Gastrocnemius medialis (tissue), 4 donors: ENCODE measurements at regions not wholly inside any gene's neighbourhood (a gene's known extent, or its start where the extent isn't known, plus 50 kb on each side); places are given as distances from the start of the nearest gene placed in this dataset.

Experiments used
- ATAC-seq, 2 donors: fragments of 150-250 bp; one replicate each; pipeline ENCODE4 v1.9.1; 2016
- DNase-seq, 2 donors: peaks; one replicate each; pipeline ENCODE4 v3.0.0-alpha.2; 2019
- H3K27ac ChIP-seq, 4 donors: fragments of 200-600 bp; sonication (generic); 1 replicate in 1 of 4; 2 replicates in 3 of 4; pipeline ENCODE4 v1.5.1; 2016 to 2018; ENCODE audit warnings: mild to moderate bottlenecking in 2 of 4, moderate library complexity in 1 of 4
- H3K27me3 ChIP-seq, 3 donors: fragments of 200-600 bp; sonication (generic) in 2 of 3; 1 replicate in 1 of 3; 2 replicates in 2 of 3; pipeline versions ENCODE4 v1.5.1 to v1.6.0; 2016 to 2019; ENCODE audit warnings: mild to moderate bottlenecking in 1 of 3, moderate library complexity in 1 of 3
- H3K36me3 ChIP-seq, 2 donors: fragments of 200-600 bp; sonication (generic) in 1 of 2; one replicate each; pipeline ENCODE4 v1.5.1; 2017 to 2018
- H3K4me1 ChIP-seq, 2 donors: fragments of 200-600 bp; sonication (generic) in 1 of 2; one replicate each; pipeline ENCODE4 v1.5.1; 2016 to 2017; ENCODE audit warnings: mild to moderate bottlenecking in 2 of 2
- H3K4me3 ChIP-seq, 4 donors: fragments of 200-600 bp; sonication (generic) in 3 of 4; 1 replicate in 1 of 4; 2 replicates in 3 of 4; pipeline ENCODE4 v1.5.1; 2016 to 2019; ENCODE audit warnings: mild to moderate bottlenecking in 2 of 4
- H3K9me3 ChIP-seq, 3 donors: fragments of 200-600 bp; sonication (generic) in 2 of 3; 1 replicate in 1 of 3; 2 replicates in 2 of 3; pipeline ENCODE4 v1.5.1; 2016 to 2019
- CTCF ChIP-seq, 5 experiments: fragments of 450-650 bp in 3 of 5; fragments of 200-600 bp in 2 of 5; sonication (generic) in 2 of 5; IDR thresholded peaks in 4 of 5; conservative IDR thresholded peaks in 1 of 5; 1 replicate in 4 of 5; 2 replicates in 1 of 5; pipeline ENCODE4 v1.5.1; 2016 to 2019; ENCODE audit warnings: antibody characterized with exemption in 5 of 5, mild to moderate bottlenecking in 3 of 5, moderate library complexity in 3 of 5
- POLR2A ChIP-seq, 2 donors: fragments of 450-650 bp; IDR thresholded peaks; one replicate each; pipeline ENCODE4 v1.6.1; 2017; ENCODE audit warnings: antibody characterized with exemption in 2 of 2, mild to moderate bottlenecking in 2 of 2, moderate library complexity in 2 of 2
- in situ Hi-C, 4 donors: fragments of 200-750 bp; cut with MboI; loops; one replicate each; pipeline versions ENCODE4 v1.15.0 to v1.8.0; 2017; ENCODE audit warnings: low sequenced_read_pairs in 4 of 4
- intact Hi-C: fragments of 100-400 bp; cut with DNase I; formaldehyde crosslinking; loops from one replicate; pipeline ENCODE4 v1.15.1; 2023; ENCODE audit warnings: low total_unique reads

GRCh38 chr6:150713931-150714330 lies 114.2 kb downstream of the PLEKHG1 start:
- Histone ChIP-seq H3K27ac (no peak overlapping the region), H3K4me1 (peaks cover 0 to 2% of the 10 kb centered on the region in 2 donors), H3K4me3 (no peak overlapping the region), H3K27me3 (no peaks in the 10 kb centered on the region), H3K9me3 (no peaks in the 10 kb centered on the region), H3K36me3 (no peaks in the 10 kb centered on the region)
- intact Hi-C loops (no loop called here), in situ Hi-C loops (no loop called here)
- DNase-seq (no peak), ATAC-seq (no peak)
- TF ChIP-seq POLR2A (IDR thresholded peaks at IDR 0.05) (no peak), CTCF (IDR thresholded peaks at IDR 0.05 in 4 of 5, conservative IDR thresholded peaks at IDR 0.05 in 1 of 5) (no peak)

GRCh38 chr6:150715133-150715532 lies 115.4 kb downstream of the PLEKHG1 start:
- intact Hi-C loops (no loop called here), in situ Hi-C loops (no loop called here)
- no peak for ATAC-seq
- Histone ChIP-seq H3K4me1 (peaks cover 0 to 2% of the 10 kb centered on the region in 2 donors), H3K9me3 (no peaks in the 10 kb centered on the region), H3K36me3 (no peaks in the 10 kb centered on the region), H3K27ac (no peak overlapping the region), H3K4me3 (no peak overlapping the region), H3K27me3 (no peaks in the 10 kb centered on the region)
- no peak for DNase-seq
- no peak for TF ChIP-seq POLR2A (IDR thresholded peaks at IDR 0.05)
- no peak for TF ChIP-seq CTCF (IDR thresholded peaks at IDR 0.05 in 4 of 5, conservative IDR thresholded peaks at IDR 0.05 in 1 of 5)

- Histone ChIP-seq H3K4me3 (no peak overlapping the region), H3K9me3 (no peaks in the 10 kb centered on the region), H3K36me3 (no peaks in the 10 kb centered on the region), H3K4me1 (no peaks in the 10 kb centered on the region), H3K27ac (no peak overlapping the region), H3K27me3 (no peaks in the 10 kb centered on the region)
- DNase-seq (no peak), ATAC-seq (no peak)
- intact Hi-C loops (no loop called here), in situ Hi-C loops (no loop called here)
- no peak for TF ChIP-seq POLR2A (IDR thresholded peaks at IDR 0.05)
- no peak for TF ChIP-seq CTCF (IDR thresholded peaks at IDR 0.05 in 4 of 5, conservative IDR thresholded peaks at IDR 0.05 in 1 of 5)
Measured at GRCh38 chr6:150717419-150717818, 117.7 kb downstream of the PLEKHG1 start.

GRCh38 chr6:150719099-150719766 lies 119.5 kb downstream of the PLEKHG1 start:
- no peaks in the 10 kb centered on the region for H3K4me1 ChIP-seq
- no peak overlapping the region for H3K27ac ChIP-seq
- ATAC-seq (no peak), DNase-seq (no peak)
- no peak overlapping the region for H3K4me3 ChIP-seq
- no peaks in the 10 kb centered on the region for H3K27me3 ChIP-seq
- no peaks in the 10 kb centered on the region for H3K36me3 ChIP-seq
- no peaks in the 10 kb centered on the region for H3K9me3 ChIP-seq
- intact Hi-C loops, result no loop called here
- in situ Hi-C loops, result no loop called here
- no peak for TF ChIP-seq POLR2A (IDR thresholded peaks at IDR 0.05)
- TF ChIP-seq CTCF (IDR thresholded peaks at IDR 0.05 in 4 of 5, conservative IDR thresholded peaks at IDR 0.05 in 1 of 5), result no peak

- ATAC-seq, result no peak
- intact Hi-C loops, result no loop called here
- TF ChIP-seq POLR2A (IDR thresholded peaks at IDR 0.05), result no peak
- no peak for TF ChIP-seq CTCF (IDR thresholded peaks at IDR 0.05 in 4 of 5, conservative IDR thresholded peaks at IDR 0.05 in 1 of 5)
- DNase-seq, result no peak
- Histone ChIP-seq H3K36me3 (no peaks in the 10 kb centered on the region), H3K27me3 (no peaks in the 10 kb centered on the region), H3K27ac (no peak overlapping the region), H3K9me3 (no peaks in the 10 kb centered on the region), H3K4me3 (no peak overlapping the region), H3K4me1 (no peaks in the 10 kb centered on the region)
- in situ Hi-C loops, result no loop called here
Measured at GRCh38 chr6:150719831-150720230, 120.1 kb downstream of the PLEKHG1 start.
